ENCODE measurements at regions not wholly inside any gene's neighbourhood (a gene's known extent, or its start where the extent isn't known, plus 50 kb on each side); places are given as distances from the start of the nearest gene placed in this dataset.

DNA sequence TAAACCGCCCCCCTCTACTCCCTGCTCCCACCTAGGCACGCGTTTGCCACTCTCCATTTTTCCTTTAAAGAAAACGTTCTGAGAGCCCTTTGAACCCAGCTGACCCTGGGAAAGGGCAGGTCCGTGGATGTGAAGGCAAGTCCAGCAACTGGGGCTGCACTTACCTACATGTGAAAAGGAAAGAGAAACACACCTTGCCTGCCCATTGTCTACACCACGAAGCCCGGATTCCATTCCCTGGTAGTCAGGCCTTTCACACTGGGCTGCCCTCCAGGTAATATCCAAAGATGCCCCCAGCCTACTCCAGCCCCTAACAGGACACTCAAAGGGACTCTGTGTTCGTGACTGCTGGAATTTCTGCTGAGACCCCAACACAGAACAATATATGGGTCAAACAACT is 94.4 kb downstream of the CD83 start:
- intact Hi-C loops (cut with DNase I), result loop anchor here (5.0 to 10.0 kb wide), 6 partner anchors 373 to 1410 kb away; no protein-coding TSS in a partner anchor
- DNase-seq (ENCODE audit: missing footprints) (no peak), ATAC-seq (no peak)

DNA sequence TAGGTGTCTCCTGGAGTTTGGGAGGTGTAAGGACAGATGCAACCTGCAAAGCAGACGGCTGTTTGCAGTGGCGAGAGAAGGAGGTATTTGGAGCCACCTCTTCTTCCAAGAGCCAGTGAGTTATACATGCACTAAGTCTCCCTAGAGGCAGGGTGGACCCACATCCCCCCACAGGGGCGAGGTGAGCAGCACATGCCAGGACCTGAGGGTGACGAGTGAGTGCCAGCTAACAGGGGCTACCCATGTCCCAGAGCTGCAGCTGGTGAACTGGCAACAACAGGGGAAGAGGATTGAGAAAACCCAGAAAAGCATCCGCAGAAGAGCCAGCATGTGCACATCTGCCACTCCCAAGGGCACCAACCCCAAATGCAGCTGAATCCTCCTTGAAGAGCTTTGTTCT is 95.1 kb downstream of the CD83 start:
- DNase-seq (ENCODE audit: missing footprints) (no peak), ATAC-seq (no peak)
- intact Hi-C loops (cut with DNase I), result loop anchor here (5.0 to 10.0 kb wide), 6 partner anchors 372 to 1410 kb away; no protein-coding TSS in a partner anchor

DNA sequence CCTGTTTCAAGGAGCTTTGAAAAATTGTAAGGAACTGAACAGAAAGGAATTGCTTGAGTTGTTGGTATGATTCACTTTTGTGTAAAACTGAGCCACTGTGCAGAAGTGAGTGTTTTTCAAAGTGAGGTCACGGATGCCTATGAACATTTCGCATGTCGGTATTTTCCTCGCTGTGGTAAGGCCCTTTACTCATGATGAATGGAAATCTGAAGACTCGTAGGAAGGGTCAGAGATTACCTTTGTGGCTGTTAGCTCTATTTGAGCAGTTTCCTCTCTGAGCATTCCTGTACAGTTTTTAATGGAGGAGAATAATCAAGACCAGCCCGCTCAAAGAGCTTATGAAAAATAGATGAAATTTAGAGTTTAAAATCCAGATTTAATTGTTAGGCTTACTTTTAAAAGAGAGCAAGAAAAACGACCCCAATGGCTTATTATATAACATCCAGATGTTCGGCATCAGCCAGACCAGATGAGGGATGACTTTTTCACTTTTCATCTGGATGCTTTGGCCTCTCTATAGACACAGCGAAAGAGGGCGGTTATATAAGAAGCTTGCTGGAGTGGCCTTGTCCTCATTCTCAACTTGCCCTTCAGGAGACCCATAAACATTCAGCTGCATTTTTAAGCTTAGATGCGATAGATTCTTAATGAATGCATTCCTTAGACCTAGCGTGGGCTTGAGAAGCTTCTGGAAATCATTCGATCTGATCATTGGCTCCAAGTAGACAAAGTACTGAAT is 99.5 kb downstream of the CD83 start:
- no peak for DNase-seq (ENCODE audit: missing footprints)
- intact Hi-C loops (cut with DNase I), result loop anchor here (10.0 kb wide), 3 partner anchors 368 to 1178 kb away; no protein-coding TSS in a partner anchor
- no peak for ATAC-seq

DNA sequence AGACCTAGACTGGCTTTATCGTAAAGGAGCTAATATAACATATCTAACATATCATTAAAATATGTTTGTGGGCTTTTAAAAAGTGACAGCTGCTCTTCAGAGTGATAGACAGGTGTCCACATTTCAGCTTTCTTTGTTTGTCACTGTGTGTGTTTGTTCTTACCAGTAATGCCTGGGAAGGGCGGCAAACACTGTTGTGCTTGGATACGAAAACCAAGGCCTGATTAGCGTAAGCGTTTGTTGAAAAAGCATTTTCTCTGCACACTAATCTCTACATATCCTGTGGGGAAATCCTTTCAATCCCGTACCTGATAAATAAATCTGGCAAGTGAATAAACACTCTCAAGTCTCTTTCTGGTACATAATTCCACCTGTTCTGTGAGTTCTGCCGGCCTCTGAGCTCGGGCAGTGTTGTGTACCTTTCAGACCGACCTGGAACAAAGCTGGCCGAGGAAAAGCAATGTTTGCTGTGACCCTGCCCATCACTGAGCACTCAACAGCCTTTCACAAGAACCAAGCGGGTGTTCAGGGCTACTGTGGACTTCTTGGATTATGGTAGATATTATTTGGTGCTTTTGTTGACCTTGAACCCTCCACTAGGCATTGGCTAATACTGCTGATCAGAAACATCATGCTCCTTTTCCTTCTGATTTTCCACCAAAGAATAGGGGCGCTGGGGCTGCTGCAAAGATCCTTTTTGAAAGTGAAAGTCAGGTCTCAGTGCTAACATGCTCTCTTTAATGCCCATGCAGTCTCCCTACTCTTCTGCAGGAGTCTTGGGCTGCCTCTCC is 100.4 kb downstream of the CD83 start:
- ATAC-seq (no peak), DNase-seq (ENCODE audit: missing footprints) (no peak)
- intact Hi-C loops (cut with DNase I), result loop anchor here (10.0 kb wide), 3 partner anchors 367 to 1177 kb away; no protein-coding TSS in a partner anchor

DNA sequence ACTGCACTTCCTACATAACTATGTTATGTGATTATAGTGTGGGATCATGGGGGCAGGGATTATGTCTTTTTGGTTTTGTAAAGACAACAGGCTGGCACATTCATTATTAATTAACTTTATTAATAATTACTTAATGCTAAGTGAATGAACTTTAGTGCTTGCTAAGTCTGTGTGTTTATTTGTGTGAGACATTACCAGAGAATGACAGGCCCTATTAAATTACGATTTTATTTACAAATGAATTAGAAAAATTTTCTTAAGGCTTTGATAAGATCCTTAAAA is 100.9 kb downstream of the CD83 start:
- no peak for ATAC-seq
- no peak for DNase-seq (ENCODE audit: missing footprints)
- intact Hi-C loops (cut with DNase I), result loop anchor here (10.0 kb wide), 3 partner anchors 366 to 1176 kb away; no protein-coding TSS in a partner anchor

DNA sequence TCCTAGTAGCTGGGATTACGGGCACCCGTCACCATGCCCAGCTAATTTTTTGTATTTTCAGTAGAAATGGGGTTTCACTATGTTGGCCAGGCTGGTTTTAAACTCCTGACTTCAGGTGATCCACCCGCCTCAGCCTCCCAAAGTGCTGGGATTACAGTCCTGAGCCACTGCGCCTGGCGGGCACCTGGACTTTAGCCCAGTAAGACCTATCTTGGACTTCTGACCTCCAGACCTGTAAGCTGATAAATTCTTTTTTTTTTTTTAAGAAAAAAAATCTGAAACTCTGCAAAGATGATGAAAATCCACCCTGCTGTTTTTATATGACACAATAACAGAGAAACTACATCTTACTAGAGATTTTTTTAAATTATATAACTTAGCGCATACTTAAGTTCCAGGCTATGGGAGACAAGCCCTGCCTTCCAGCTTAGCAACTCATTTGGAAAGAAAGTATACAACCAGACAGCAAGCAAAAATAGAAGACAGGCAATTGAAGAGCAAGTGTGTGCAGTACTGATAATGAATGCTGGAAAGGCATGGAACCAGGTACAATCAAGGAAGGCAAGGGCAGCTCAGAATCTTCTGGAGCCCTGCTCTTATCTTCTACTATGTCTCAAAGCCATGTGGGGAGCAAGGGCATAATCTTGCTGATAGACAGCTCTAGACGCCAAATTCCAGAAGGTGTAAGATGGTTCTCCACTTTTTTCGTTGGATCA is 104.2 kb downstream of the CD83 start:
- DNase-seq (ENCODE audit: missing footprints) (no peak), ATAC-seq (no peak)
- intact Hi-C loops (cut with DNase I), result no loop called here

DNA sequence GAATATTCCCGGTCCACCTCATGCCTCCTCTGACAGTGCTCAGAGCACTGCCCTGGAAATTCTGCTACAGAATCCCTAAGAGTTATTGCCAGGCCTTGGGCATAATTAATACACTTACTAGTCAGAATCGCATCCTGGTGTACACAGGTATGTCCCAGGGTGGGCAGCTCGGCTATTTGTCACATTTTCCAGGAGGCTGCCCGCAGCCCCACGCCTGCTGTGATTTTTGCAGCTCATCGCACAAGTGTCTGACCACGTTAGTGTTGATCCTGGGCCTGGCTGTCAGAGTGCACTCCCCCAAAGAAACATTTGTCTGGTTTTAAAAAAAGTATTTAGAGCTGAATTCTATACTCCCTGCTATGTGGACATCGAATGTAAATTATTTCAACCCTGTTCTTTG is 105.4 kb downstream of the CD83 start:
- DNase-seq (ENCODE audit: missing footprints) (no peak), ATAC-seq (no peak)
- intact Hi-C loops (cut with DNase I), result no loop called here

DNA sequence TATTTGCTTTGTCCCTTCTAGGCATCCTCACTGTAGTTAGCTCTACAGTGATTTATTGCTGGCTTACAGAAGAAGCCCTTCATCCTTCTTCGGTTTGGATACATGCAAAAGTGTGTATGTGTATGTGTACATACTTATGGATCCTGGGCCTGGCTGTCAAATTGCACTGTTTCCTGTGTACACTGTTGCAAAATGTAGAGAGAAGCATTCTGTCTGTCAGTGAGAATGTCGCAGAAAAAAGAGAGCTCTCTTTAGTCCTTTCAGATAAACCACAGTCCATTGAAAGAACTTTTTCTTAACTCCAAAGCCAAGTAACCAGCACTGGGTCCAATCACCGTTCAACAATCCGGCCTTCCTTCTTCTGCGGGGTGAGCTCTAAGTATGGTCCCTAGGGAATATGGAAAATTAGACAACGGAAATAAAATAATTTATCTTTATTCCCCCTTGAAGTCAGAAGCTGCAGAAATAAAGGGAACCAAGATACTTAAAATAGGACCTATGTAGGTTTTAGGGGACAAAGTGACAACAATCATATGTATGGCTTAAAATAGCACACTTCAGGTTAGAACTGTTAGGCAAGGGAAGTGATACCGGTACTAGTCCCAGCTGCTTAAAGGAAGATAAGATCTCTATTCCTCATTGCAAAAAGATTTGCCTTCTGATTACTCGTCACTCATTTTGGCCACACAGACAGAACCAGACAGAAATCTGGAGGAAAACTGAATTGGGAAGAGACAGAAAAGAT is 107.0 kb downstream of the CD83 start:
- no peak for ATAC-seq
- intact Hi-C loops (cut with DNase I), result no loop called here
- no peak for DNase-seq (ENCODE audit: missing footprints)

DNA sequence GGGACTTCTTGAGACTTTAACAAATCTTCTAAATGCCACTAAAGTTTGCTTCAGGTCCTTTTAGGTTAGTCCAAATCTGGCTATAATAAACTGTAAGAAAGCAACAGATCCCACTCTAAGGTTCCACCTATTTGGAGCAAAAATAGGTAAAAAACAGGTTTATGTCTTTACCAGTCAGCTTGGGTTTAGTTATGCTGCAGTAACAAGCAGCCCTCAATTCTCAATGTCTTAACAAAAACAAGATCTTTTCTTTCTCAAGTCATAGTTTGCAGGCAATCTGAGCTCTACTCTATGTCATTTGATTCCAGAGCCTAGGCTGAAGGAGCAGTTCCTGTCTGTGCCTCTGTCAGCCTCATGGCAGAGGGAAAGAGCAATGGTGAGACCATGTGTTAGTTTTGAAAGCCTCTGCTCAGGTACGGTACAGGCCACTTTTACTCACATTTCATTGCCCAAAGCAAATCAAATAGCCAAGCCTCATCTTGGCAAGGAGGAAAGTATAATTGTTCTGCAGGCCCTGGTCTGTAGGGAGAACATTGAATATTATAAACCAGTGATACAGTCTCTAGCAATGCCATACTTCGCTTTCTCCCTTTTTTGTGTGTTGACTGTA is 108.6 kb downstream of the CD83 start:
- DNase-seq (ENCODE audit: missing footprints), result no peak
- ATAC-seq, result no peak
- intact Hi-C loops (cut with DNase I), result no loop called here

DNA sequence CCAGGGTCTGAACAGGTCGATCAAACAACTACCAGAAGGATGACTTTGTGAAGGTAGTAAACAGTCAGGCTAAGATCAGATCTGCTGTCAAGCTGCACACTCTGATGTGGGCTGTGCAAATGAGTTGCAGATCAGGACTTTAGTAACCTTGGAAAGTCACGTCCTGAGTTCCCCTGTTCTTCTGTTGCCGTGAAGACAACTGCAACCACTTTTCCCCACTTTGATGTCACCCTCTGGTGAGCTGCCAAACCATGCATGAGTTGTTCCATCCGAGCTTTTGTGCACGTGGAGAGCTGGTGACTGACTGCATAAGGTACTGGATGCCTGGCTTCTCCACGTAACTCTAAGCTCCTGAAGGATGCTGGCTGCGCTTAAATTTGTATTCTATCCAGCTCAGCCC is 111.0 kb downstream of the CD83 start:
- no peak for ATAC-seq
- intact Hi-C loops (cut with DNase I), result no loop called here
- DNase-seq (ENCODE audit: missing footprints), result no peak

DNA sequence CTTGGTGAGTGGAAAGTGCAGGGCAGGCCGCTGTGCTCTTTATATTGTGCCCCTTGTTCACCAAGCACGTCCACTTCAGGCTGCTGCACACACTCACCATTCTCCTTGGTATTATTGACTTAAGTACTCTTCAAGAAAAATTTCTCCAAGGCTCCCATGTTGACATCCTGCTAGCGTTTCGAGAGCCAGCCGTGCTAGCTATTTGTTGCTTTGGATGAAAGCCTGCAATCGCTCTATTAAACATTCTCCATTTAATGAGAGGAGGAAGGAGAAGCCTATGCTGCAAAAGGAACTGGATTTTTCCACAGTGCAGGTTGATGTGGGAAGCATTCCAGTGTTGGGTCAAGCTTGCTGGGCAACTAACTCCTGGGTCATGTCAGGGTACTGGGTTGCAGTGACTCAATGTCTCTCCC is 113.5 kb downstream of the CD83 start:
- DNase-seq (ENCODE audit: missing footprints), result no peak
- ATAC-seq, result no peak
- intact Hi-C loops (cut with DNase I), result no loop called here

DNA sequence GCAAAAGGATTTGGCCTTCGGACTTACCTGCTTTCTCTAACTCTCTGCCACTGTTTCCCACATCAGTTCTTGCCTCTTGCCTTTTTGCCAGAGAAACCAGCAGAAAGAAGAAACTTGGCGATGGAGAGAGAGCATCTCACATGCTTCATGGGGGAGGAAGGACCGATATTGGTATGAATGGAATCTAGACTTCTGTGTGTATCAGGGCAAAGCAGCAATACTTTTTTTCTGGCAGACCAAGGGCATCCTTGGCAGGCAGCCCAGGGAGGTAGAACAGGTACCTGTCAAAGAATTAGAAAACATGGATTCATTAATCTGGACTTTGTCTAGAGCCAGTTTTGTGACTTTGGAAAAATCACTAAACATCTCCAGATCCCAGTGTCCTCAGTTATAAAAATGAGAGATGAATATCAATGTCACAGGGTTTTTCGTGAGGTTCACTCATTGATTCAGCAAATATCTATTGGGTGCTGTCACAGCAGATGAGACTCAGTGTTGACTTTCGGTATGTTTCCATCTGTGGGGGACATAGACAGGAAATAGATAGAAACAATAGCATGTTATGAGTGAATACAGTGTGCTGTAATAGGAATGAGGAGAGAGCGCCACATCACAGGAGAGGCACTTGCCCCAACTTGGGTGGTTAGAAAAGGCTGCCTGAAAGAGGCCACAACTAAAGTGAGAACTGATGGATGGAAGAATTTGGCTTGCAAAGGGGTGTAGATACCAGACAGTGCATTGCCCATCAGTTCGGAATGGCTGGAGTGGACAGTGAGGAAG is 114.1 kb downstream of the CD83 start:
- DNase-seq (ENCODE audit: missing footprints) (no peak), ATAC-seq (no peak)
- intact Hi-C loops (cut with DNase I), result no loop called here

DNA sequence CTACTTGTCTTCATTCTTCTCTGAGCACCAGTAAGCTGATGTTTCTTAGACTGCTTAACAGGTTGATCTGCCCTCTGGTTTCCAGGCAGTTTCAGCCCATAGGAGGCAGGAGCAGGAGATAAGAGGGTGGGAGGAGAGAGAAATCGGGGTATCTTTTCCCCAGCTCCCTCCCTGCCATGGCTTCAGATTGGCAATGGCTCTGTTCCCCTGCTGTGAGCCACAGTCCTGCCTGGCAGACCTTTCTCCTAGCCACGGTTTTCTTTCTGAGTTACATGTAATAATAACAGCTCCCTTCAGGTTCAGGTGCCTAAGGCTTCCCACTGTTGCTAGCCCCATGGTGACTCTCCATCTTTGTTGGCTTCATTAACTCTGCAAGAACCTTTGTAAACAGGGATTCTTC is 115.3 kb downstream of the CD83 start:
- DNase-seq (ENCODE audit: missing footprints), result no peak
- ATAC-seq, result no peak
- intact Hi-C loops (cut with DNase I), result no loop called here

DNA sequence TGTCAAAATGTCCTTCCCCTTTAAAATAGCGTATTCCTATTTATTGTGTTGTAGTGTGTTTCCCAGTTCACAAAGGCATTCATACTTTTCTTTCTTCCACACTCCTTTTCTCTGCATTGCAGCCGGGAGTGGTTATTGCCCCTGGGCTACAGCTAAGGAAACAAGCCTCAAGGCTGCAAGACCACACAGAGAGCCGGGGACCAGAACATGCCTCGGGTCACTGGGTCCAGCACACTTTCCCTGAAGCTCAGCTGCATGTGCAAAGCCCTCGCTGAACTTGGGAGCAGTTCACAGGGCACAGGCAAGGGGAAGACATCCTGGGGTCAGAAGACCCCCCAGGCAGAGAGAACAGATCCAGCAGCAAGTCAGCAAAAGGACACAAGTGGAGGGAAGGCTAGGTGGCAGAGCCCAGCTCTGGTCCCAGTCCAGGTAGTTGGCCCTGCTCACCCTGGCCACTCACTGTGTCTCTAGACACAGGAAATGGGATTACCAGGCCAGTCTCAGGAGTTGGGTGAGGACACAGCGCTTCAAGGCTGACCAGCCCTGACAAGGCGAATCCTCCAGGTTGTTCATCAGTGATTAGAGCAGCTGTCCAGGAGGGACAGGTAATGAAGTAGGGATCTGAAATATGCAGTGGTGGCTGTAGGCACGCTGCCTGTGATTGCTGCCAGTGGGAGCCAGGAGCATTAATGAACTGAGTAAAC is 118.2 kb downstream of the CD83 start:
- ATAC-seq (no peak), DNase-seq (ENCODE audit: missing footprints) (no peak)
- intact Hi-C loops (cut with DNase I), result no loop called here

DNA sequence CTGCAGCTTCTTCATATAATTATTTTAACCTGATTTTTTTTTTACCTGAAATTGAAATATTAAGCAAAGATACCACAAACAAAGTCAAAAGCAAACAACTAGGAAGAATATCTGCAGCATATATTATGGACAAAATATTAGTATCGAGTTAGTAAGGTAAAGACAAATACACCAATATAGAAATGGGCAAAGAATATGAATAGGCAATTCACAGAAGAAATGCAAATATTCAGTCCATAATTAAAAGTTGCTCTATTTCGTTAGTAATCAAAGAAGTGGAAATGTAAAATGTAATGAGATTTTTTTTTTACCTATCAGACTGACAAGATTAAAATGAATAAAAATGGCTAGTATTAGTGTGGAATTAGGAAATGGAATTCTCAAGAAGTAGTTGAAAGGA is 121.5 kb downstream of the CD83 start:
- no peak for ATAC-seq
- intact Hi-C loops (cut with DNase I), result no loop called here
- no peak for DNase-seq (ENCODE audit: missing footprints)

DNA sequence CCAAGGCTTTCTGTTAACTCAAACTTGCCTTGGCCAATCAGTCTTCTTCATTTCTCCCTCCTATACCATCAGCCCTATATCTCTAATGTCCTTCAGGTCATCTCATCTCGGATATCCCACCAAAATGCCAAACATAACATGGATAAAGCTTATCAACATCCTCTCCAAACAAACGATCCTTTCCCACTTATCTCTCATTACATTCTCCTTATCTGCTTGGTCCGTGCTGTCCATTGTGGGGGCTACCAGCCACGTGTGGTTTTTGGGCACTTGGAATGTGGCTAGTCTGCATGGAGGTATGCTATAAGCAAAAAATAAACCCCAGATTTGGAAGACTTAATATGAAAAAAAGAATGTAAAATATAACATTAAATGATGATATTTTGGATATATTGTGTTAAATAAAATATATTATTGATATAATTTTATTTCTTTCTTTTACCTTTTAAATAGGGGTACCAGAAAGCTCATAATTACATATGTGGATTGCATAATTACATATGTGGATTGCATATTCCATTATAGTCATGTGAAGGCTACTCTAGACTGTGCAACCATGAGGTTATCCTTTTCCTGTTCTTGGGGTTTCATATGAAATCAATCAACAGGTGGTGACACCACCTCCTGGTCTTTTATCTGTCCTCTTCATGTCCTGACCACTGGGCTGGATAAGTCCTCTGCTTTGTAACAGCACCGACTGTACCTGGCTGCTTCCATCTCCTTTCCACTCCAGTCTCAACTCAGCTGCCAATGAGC is 123.0 kb downstream of the CD83 start:
- DNase-seq (ENCODE audit: missing footprints) (no peak), ATAC-seq (no peak)
- intact Hi-C loops (cut with DNase I), result no loop called here
